ENCODE measurements at regions not wholly inside any gene's neighbourhood (a gene's known extent, or its start where the extent isn't known, plus 50 kb on each side); places are given as distances from the start of the nearest gene placed in this dataset.
"Not testable (repeated sequence)": the region's sequence is repeated elsewhere in the genome, so short reads cannot be mapped to it uniquely, and the experiment has no call there.

DNA sequence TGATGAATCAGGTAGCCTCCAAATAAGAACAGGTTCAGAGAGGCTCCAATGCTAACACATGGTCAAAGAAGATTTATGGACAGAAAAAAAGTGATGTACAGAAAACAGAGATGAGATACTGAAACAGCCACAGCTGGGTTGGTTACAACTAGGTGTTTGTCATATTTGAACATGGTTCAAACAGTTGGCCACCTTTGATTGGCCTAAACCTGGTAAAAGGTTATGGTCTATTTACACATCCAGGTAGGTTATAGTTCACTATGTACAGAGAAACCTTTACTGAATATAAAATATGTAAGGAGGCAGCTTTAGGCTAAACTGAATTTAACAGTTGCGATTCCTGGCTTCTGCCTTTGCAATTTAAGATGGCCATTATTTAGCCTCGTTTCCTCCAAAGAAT lies 134.0 kb upstream of the ZNF366 start:
- Histone ChIP-seq H3K4me3 (no peak overlapping the region), H3K4me1 (no peaks in the 10 kb centered on the region), H3K27ac (replicated peaks in 1 of 4) (no peak overlapping the region), H3K27me3 (no peaks in the 10 kb centered on the region), H3K9me3 (no peaks in the 10 kb centered on the region), H3K36me3 (no peaks in the 10 kb centered on the region)
- WGBS: 93% methylated on average over 2 of the region's 2 CpGs
- DNase-seq (ENCODE audit: extremely low spot score): no peak
- intact Hi-C loops (cut with DNase I): no loop called here
- no peak for TF ChIP-seq CTCF (IDR thresholded peaks at IDR 0.05)
- no peak for TF ChIP-seq POLR2A (IDR thresholded peaks at IDR 0.05; ENCODE audit: low read depth)
- TF ChIP-seq POLR2AphosphoS5 (IDR thresholded peaks at IDR 0.05): no peak
- TF ChIP-seq EP300 (IDR thresholded peaks at IDR 0.05): no peak

GRCh38 chr5:72637058-72637457 lies 129.8 kb upstream of the ZNF366 start:
- DNase-seq (ENCODE audit: extremely low spot score): no peak
- no peak for TF ChIP-seq EP300 (IDR thresholded peaks at IDR 0.05)
- no peak for TF ChIP-seq POLR2A (IDR thresholded peaks at IDR 0.05; ENCODE audit: low read depth)
- TF ChIP-seq CTCF (IDR thresholded peaks at IDR 0.05): no peak
- no peak for TF ChIP-seq POLR2AphosphoS5 (IDR thresholded peaks at IDR 0.05)
- Histone ChIP-seq H3K27ac (replicated peaks in 1 of 4) (no peak overlapping the region), H3K4me3 (no peak overlapping the region), H3K36me3 (no peaks in the 10 kb centered on the region), H3K4me1 (peaks cover 0 to 14% (median 0%) of the 10 kb centered on the region in 4 donors), H3K9me3 (no peaks in the 10 kb centered on the region), H3K27me3 (no peaks in the 10 kb centered on the region)
- intact Hi-C loops (cut with DNase I): no loop called here

DNA sequence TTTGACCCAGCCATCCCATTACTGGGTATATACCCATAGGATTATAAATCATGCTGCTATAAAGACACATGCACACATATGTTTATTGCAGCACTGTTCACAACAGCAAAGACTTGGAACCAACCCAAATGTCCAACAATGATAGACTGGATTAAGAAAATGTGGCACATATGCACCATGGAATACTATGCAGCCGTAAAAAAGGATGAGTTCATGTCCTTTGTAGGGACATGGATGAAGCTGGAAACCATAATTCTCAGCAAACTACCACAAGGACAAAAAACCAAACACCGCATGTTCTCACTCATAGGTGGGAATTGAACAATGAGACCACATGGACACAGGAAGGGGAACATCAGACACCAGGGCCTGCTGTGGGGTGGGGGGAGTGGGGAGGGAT lies 129.4 kb upstream of the ZNF366 start:
- H3K27me3 ChIP-seq; H3K9me3 ChIP-seq; H3K27ac ChIP-seq (replicated peaks in 1 of 4); H3K4me3 ChIP-seq; DNase-seq (ENCODE audit: extremely low spot score); H3K36me3 ChIP-seq; intact Hi-C loops (cut with DNase I): not testable (repeated sequence)
- peaks cover 0 to 14% (median 0%) of the 10 kb centered on the region in 4 donors for H3K4me1 ChIP-seq
- 100% methylated on average over 2 of the region's 2 CpGs for WGBS

DNA sequence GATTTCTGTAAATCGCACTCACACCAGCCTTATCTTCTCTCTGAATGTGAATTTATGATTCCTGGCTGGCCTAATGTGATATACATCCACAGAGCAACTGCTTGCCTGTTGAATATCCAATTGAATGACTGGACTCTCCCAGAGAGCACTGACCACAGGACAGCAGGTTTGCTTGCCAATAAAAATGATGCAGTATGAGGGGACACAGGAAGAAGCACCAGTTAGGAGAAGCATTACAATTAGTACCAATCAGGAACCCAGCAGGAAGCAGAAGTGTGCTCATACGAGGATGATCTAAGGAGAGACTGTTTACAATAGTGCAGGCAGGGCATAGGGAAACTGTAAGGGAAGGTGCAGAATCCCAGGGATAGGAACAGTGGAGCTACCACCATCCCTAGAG lies 127.2 kb upstream of the ZNF366 start:
- Histone ChIP-seq H3K9me3 (no peaks in the 10 kb centered on the region), H3K27me3 (no peaks in the 10 kb centered on the region), H3K4me1 (peaks cover 0 to 14% (median 0%) of the 10 kb centered on the region in 4 donors), H3K4me3 (no peak overlapping the region), H3K27ac (replicated peaks in 1 of 4) (no peak overlapping the region), H3K36me3 (no peaks in the 10 kb centered on the region)
- no peak for TF ChIP-seq POLR2AphosphoS5 (IDR thresholded peaks at IDR 0.05)
- TF ChIP-seq EP300 (IDR thresholded peaks at IDR 0.05): no peak
- TF ChIP-seq CTCF (IDR thresholded peaks at IDR 0.05): no peak
- TF ChIP-seq POLR2A (IDR thresholded peaks at IDR 0.05; ENCODE audit: low read depth): no peak
- no peak for DNase-seq (ENCODE audit: extremely low spot score)
- intact Hi-C loops (cut with DNase I): no loop called here
- 64% methylated on average over 2 of the region's 2 CpGs for WGBS

GRCh38 chr5:72633649-72634048 lies 126.4 kb upstream of the ZNF366 start:
- WGBS: 59% methylated on average over 1 of the region's 1 CpG

More at GRCh38 chr5:72633649-72634048, 126.4 kb upstream of the ZNF366 start:
- Histone ChIP-seq H3K27me3 (no peaks in the 10 kb centered on the region), H3K27ac (replicated peaks in 1 of 4) (no peak overlapping the region), H3K9me3 (no peaks in the 10 kb centered on the region), H3K4me3 (no peak overlapping the region), H3K36me3 (no peaks in the 10 kb centered on the region), H3K4me1 (peaks cover 0 to 14% (median 4%) of the 10 kb centered on the region in 4 donors)
- no peak for DNase-seq (ENCODE audit: extremely low spot score)
- intact Hi-C loops (cut with DNase I): no loop called here
- TF ChIP-seq CTCF (IDR thresholded peaks at IDR 0.05) (no peak), POLR2AphosphoS5 (IDR thresholded peaks at IDR 0.05) (no peak), EP300 (IDR thresholded peaks at IDR 0.05) (no peak), POLR2A (IDR thresholded peaks at IDR 0.05; ENCODE audit: low read depth) (no peak)

Data from esophagus muscularis mucosa (tissue), 4 donors.